ENCODE measurements at regions not wholly inside any gene's neighbourhood (a gene's known extent, or its start where the extent isn't known, plus 50 kb on each side); places are given as distances from the start of the nearest gene placed in this dataset.

GRCh38 chr6:15823838-15824414, 161.1 kb upstream of the DTNBP1 start:
- no peak for DNase-seq
- Mint-ChIP-seq H3K27ac (no peak overlapping the region), H3K4me1 (peaks cover 0 to under 1% of the 10 kb centered on the region in 2 donors), H3K27me3 (ENCODE audit: low read depth in 2 of 2) (peaks cover 25 to 28% of the 10 kb centered on the region in 2 donors), H3K4me3 (no peak overlapping the region), H3K9me3 (no peaks in the 10 kb centered on the region), H3K36me3 (no peaks in the 10 kb centered on the region)
- Histone ChIP-seq H3K9me3 (ENCODE audit: control insufficient read depth, insufficient read depth, low read length) (no peaks in the 10 kb centered on the region), H3K36me3 (ENCODE audit: control insufficient read depth, insufficient read depth, low read length) (no peaks in the 10 kb centered on the region), H3K4me3 (ENCODE audit: low read length) (no peak overlapping the region), H3K27ac (ENCODE audit: low read length) (no peak overlapping the region), H3K4me1 (ENCODE audit: control insufficient read depth, insufficient read depth, low read length) (no peaks in the 10 kb centered on the region), H3K27me3 (ENCODE audit: control insufficient read depth, insufficient read depth, low read length) (peaks cover 6% of the 10 kb centered on the region)
- WGBS (ENCODE audit: insufficient coverage), result 89% methylated on average over 1 of the region's 2 CpGs
- intact Hi-C loops (cut with micrococcal nuclease), result no loop called here
- ATAC-seq, result no peak
- no peak for TF ChIP-seq CTCF (IDR thresholded peaks at IDR 0.05)

- Histone ChIP-seq H3K27ac (ENCODE audit: low read length) (no peak overlapping the region), H3K4me1 (ENCODE audit: control insufficient read depth, insufficient read depth, low read length) (no peaks in the 10 kb centered on the region), H3K36me3 (ENCODE audit: control insufficient read depth, insufficient read depth, low read length) (no peaks in the 10 kb centered on the region), H3K4me3 (ENCODE audit: low read length) (no peak overlapping the region), H3K9me3 (ENCODE audit: control insufficient read depth, insufficient read depth, low read length) (no peaks in the 10 kb centered on the region), H3K27me3 (ENCODE audit: control insufficient read depth, insufficient read depth, low read length) (peaks cover 6% of the 10 kb centered on the region)
- Mint-ChIP-seq H3K27me3 (ENCODE audit: low read depth in 2 of 2) (peaks cover 25 to 32% of the 10 kb centered on the region in 2 donors), H3K36me3 (no peaks in the 10 kb centered on the region), H3K9me3 (no peaks in the 10 kb centered on the region), H3K27ac (no peak overlapping the region), H3K4me3 (no peak overlapping the region), H3K4me1 (no peaks in the 10 kb centered on the region)
- intact Hi-C loops (cut with micrococcal nuclease), result no loop called here
- ATAC-seq (no peak), DNase-seq (no peak)
- WGBS (ENCODE audit: insufficient coverage), result 75% methylated on average over 1 of the region's 1 CpG
- no peak for TF ChIP-seq CTCF (IDR thresholded peaks at IDR 0.05)
These were observed 160.0 kb upstream of the DTNBP1 start for GRCh38 chr6:15822835-15823234.

GRCh38 chr6:15819841-15820240, 157.0 kb upstream of the DTNBP1 start:
- peaks cover 6% of the 10 kb centered on the region for H3K27me3 ChIP-seq (ENCODE audit: control insufficient read depth, insufficient read depth, low read length)
- Mint-ChIP-seq H3K27me3 (ENCODE audit: low read depth in 2 of 2) (peaks cover 17 to 25% of the 10 kb centered on the region in 2 donors), H3K4me1 (no peaks in the 10 kb centered on the region), H3K36me3 (no peaks in the 10 kb centered on the region), H3K4me3 (no peak overlapping the region), H3K9me3 (no peaks in the 10 kb centered on the region), H3K27ac (no peak overlapping the region)
- no peaks in the 10 kb centered on the region for H3K4me1 ChIP-seq (ENCODE audit: control insufficient read depth, insufficient read depth, low read length)
- no peaks in the 10 kb centered on the region for H3K36me3 ChIP-seq (ENCODE audit: control insufficient read depth, insufficient read depth, low read length)
- no peak for TF ChIP-seq CTCF (IDR thresholded peaks at IDR 0.05)
- no peak for ATAC-seq
- no peak for DNase-seq
- H3K4me3 ChIP-seq (ENCODE audit: low read length), result no peak overlapping the region
- 98% methylated on average over 7 of the region's 7 CpGs for WGBS (ENCODE audit: insufficient coverage)
- no peak overlapping the region for H3K27ac ChIP-seq (ENCODE audit: low read length)
- intact Hi-C loops (cut with micrococcal nuclease), result no loop called here
- no peaks in the 10 kb centered on the region for H3K9me3 ChIP-seq (ENCODE audit: control insufficient read depth, insufficient read depth, low read length)

- Histone ChIP-seq H3K36me3 (ENCODE audit: control insufficient read depth, insufficient read depth, low read length) (no peaks in the 10 kb centered on the region), H3K4me3 (ENCODE audit: low read length) (no peak overlapping the region), H3K27ac (ENCODE audit: low read length) (no peak overlapping the region), H3K4me1 (ENCODE audit: control insufficient read depth, insufficient read depth, low read length) (no peaks in the 10 kb centered on the region), H3K9me3 (ENCODE audit: control insufficient read depth, insufficient read depth, low read length) (no peaks in the 10 kb centered on the region), H3K27me3 (ENCODE audit: control insufficient read depth, insufficient read depth, low read length) (peaks cover 6% of the 10 kb centered on the region)
- no peak overlapping the region for H3K27ac Mint-ChIP-seq
- no peaks in the 10 kb centered on the region for H3K9me3 Mint-ChIP-seq
- 65% methylated on average over 5 of the region's 5 CpGs for WGBS (ENCODE audit: insufficient coverage)
- intact Hi-C loops (cut with micrococcal nuclease), result no loop called here
- H3K4me3 Mint-ChIP-seq, result no peak overlapping the region
- no peaks in the 10 kb centered on the region for H3K36me3 Mint-ChIP-seq
- H3K27me3 Mint-ChIP-seq (ENCODE audit: low read depth in 2 of 2), result peaks cover 17 to 25% of the 10 kb centered on the region in 2 donors
- H3K4me1 Mint-ChIP-seq, result no peaks in the 10 kb centered on the region
- TF ChIP-seq CTCF (IDR thresholded peaks at IDR 0.05), result no peak
- ATAC-seq, result no peak
- DNase-seq, result no peak
These were observed 156.4 kb upstream of the DTNBP1 start for GRCh38 chr6:15819226-15819625.
